ENCODE measurements at regions not wholly inside any gene's neighbourhood (a gene's known extent, or its start where the extent isn't known, plus 50 kb on each side); places are given as distances from the start of the nearest gene placed in this dataset.
A peak's percentile ranks its signal among the peaks of the same experiment; 100 is the strongest.
"Not testable (repeated sequence)": the region's sequence is repeated elsewhere in the genome, so short reads cannot be mapped to it uniquely, and the experiment has no call there.

- DNase-seq = no peak
Measured at GRCh38 chr9:7338586-7339281, 460.8 kb downstream of the DMAC1 start.

DNA sequence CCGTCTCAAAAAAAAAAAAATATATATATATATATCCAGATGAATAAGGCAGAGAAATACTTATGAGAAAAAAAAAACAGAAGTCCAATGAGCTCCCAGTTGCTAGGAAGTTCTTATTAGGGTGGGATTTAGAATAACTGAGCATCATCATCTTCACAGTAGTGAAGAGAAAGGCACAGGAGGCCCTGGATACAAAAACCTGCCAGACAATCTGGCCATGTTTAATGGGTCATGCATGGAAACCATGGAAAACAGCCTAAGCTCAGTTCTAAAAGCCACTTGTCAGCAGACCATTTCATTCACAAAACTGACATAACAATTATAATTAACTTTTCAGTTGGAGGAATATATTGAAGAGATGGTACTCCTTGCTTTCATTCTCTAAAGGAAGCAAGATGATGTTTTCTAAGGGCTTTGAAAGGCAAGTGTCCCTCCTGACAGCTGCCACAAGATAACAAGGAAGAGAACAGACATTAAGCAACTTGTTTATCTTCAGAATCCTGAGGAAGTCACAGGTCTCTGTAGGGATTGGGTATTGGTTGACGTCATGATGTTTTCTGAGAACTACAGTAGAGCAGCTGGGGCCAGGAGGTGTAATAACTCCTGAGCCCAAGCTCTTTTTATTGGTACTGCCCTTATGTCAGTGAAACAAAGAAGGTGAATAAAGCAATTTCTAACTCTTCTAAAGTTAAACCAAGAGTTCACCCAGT is 463.1 kb downstream of the DMAC1 start:
- no peak for DNase-seq

GRCh38 chr9:7333719-7334118 is 465.9 kb downstream of the DMAC1 start:
- DNase-seq = no peak

GRCh38 chr9:7332780-7333179 is 466.8 kb downstream of the DMAC1 start:
- DNase-seq = no peak

DNA sequence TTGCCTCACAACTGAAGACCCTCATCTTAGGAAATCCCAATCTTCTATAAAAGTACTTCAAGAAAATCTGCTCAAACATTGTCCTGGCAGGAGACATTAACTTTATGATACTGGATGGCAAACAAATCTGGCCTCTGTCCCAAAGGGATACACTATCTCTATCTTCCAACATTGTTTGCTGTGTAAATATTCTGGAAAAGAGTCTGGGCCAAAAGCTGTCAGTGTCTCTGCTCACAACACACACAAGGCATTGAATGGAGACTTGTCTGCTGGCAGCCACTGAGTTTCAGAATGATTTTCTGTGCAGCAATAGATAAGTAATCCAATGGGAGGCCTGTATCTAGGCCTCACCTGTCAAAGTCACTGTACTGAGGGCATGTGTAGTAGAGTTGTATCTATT is 471.1 kb downstream of the DMAC1 start:
- no peak for DNase-seq

DNA sequence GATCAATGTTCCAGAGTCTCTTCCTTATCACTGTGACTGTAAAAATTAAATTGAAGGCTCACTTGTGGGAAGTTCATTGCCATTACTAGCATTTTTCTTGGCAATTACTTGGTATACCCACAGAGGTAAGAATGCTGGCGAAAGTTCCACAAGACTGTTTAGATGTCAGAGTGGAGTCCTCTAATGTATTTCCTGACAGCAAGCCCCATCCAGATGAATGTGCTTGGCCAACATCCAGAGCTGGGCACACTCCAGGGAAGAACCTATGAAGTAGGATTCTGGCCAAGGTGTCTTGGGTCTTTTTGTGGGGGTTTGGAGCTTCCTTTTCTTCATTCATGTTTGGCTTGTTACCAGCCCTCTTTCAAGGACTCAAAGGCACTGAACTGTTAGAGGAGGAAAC is 473.6 kb downstream of the DMAC1 start:
- no peak for DNase-seq

DNA sequence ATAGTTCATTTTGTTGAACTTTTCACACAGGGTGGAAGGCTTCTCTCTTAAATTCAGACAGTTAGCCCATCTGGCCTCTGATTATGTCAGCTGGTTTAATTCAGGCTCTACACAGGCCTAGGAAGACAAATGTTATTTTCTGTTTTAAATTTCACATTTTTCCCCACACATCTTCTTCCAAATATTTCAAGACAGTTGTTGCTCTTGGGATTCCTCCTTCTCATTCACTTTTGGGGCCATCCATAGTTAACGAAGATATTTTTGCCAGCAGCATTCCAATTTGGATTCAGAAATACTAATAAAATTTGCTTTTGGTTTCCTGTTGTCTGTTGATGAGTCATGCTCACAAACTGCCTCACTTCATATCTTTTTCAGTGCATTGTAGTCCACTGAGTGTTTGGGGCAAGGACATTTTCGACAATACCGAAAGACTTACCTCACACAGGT is 475.4 kb downstream of the DMAC1 start:
- no peak for DNase-seq

DNA sequence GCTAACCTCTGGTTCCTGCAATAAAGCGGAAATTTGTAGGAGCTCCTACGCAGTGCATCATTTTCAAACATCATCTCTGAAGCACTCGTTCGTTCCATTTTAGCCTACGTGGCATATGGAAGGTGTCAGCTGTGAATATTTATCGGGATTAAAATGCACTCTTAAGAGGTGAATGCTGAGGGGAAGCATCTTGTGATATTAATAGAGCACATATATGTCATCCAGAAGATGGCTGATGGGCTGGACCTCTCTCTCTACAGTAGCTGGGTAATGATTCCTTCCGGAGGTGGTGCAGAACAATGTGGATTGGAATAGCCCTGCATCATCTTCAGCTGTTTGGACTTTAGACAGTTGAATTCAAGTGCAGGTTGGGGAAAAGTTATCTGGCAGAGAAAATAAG is 478.7 kb downstream of the DMAC1 start:
- DNase-seq = no peak

GRCh38 chr9:7320139-7320538 is 479.4 kb downstream of the DMAC1 start:
- no peak for DNase-seq

GRCh38 chr9:7318920-7319319 is 480.7 kb downstream of the DMAC1 start:
- DNase-seq = no peak

- no peak for DNase-seq
Measured at GRCh38 chr9:7316967-7317366, 482.6 kb downstream of the DMAC1 start.

- no peak for DNase-seq
Measured at GRCh38 chr9:7316166-7316795, 483.3 kb downstream of the DMAC1 start.

- DNase-seq = no peak
Measured at GRCh38 chr9:7315746-7316145, 483.8 kb downstream of the DMAC1 start.

DNA sequence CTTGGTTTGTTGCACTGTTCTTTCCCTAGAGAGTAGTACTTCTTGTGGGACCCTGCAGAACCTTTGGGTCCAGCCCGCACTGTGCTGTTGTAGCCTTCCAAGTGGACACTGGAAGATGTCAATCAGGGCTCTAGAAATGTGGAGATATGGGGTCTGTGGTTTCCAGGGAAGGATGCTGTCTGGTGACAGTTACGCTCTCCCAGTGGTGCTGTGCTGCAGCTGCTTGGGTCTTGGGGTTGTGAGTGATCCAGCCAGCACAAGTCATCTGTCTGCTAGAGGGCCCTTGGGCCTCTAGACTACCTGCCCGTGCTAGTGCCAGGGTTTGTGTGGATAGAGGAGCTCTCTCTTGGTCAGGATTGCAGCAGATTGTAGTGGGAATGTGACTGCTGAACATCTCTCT is 484.5 kb downstream of the DMAC1 start:
- no peak for DNase-seq

DNA sequence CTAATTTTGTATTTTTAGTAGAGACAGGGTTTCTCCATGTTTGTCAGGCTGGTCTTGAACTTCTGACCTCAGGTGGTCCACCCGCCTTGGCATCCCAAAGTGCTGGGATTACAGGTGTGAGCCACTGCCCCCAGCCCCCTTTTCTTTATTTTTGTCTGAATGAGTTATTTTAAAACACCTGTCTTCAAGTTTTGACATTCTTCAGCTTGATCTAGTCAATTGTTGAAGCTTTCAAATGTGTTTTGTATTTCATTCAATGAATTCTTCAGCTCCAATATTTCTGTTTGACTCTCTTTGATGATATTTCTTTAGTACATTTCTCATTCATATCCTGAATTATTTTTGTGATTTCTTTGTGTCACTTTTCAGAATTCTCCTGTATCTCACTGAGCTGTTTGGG is 486.2 kb downstream of the DMAC1 start:
- DNase-seq = no peak

- DNase-seq = not testable (repeated sequence)
Measured at GRCh38 chr9:7309051-7309450, 490.5 kb downstream of the DMAC1 start.

DNA sequence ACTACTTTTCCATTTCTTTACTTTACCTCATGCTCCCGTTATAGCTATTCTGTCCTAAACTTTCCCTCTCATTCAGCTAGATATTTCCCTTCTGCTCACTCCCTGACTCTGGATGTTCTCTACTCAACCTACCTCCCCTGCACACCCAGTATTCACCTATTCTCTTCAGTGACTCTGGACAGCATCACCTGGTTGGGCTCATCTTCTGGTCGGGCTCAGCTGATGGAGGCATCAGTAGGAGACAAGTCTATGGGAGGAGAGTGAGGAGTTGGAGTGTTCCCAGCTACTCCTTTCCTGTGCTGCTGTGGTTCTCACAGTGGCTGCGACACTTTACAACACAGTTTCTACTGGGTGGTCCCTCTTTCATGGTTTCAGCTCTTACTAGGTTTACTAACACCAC is 493.9 kb downstream of the DMAC1 start:
- DNase-seq = no peak

- DNase-seq = peak in 1 of 2 donors; percentile 23
Measured at GRCh38 chr9:7304627-7304995, 495.0 kb downstream of the DMAC1 start.

DNA sequence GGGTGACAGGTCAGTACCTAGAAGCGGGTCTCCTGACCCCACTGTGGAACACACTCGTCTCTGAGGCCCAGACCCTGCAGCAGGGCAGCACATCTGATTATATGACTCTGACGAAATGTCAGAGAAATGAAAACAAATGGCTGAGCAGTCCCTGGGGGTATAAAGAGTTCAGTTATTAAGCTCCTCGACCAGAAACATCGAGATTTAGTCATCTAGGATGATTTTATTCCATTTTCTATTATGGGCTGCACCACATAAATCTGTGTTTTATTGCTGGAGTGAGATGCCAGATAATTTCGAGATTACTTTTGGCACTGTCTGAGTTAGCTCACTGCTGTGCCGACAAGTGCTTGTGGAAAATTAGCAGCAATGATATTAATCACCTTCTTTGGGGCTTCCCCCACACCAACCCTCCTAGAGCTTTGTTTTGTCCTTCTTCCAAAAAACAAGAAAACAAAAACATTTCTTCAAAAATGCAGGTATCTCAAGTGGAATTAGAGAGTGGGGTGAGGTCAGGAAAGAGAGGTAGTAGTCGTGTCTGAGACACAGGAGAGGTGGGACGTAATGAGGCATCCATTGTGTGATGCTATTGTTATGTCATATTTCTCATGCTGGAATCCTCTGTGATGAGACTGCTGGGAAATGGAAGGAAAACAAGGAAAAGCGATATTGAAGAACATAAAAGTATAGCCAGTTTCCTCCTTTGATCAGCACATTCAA is 495.5 kb downstream of the DMAC1 start:
- DNase-seq = no peak

- DNase-seq = no peak
Measured at GRCh38 chr9:7300484-7300883, 499.1 kb downstream of the DMAC1 start.

GRCh38 chr9:7298123-7298522 is 501.5 kb downstream of the DMAC1 start:
- no peak for DNase-seq

GRCh38 chr9:7297521-7297920 is 502.1 kb downstream of the DMAC1 start:
- no peak for DNase-seq

- no peak for DNase-seq
Measured at GRCh38 chr9:7293091-7293490, 506.5 kb downstream of the DMAC1 start.

- DNase-seq = no peak
Measured at GRCh38 chr9:7289773-7290172, 509.8 kb downstream of the DMAC1 start.

Data from hippocampal formation (tissue), 2 donors.